ENCODE measurements at regions not wholly inside any gene's neighbourhood (a gene's known extent, or its start where the extent isn't known, plus 50 kb on each side); places are given as distances from the start of the nearest gene placed in this dataset.

- H3K27ac ChIP-seq (ENCODE audit: low read length) = no peak overlapping the region
- H3K9ac ChIP-seq (ENCODE audit: low read length) = no peak overlapping the region
- no peaks in the 10 kb centered on the region for H3K4me1 ChIP-seq (ENCODE audit: control insufficient read depth, low read depth, low read length)
- no peak overlapping the region for H3K4me3 ChIP-seq (ENCODE audit: low read length)
- no peaks in the 10 kb centered on the region for H3K27me3 ChIP-seq (ENCODE audit: control insufficient read depth, insufficient read depth, low read length)
- no peaks in the 10 kb centered on the region for H3K9me3 ChIP-seq (ENCODE audit: control insufficient read depth, low read depth, low read length)
- H3K36me3 ChIP-seq (ENCODE audit: control insufficient read depth, low read depth, low read length) = no peaks in the 10 kb centered on the region
Measured at GRCh38 chr2:58291726-58292438, 50.8 kb upstream of the FANCL start.

Data from iPS-18a (cell line).